Transverse colon (tissue), 4 donors: ENCODE measurements at regions not wholly inside any gene's neighbourhood (a gene's known extent, or its start where the extent isn't known, plus 50 kb on each side); places are given as distances from the start of the nearest gene placed in this dataset.

Experiments used
- EP300 ChIP-seq: sonication (generic); formaldehyde crosslinking; IDR thresholded peaks from one replicate; pipeline ENCODE4 v1.6.1; 2017; ENCODE audit warnings: antibody characterized with exemption, low read depth
- POLR2AphosphoS5 ChIP-seq, 3 donors: sonication (generic); formaldehyde crosslinking; IDR thresholded peaks; one replicate each; pipeline ENCODE4 v1.6.1; 2016; ENCODE audit warnings: antibody characterized with exemption in 3 of 3
- TF ChIP-seq, protein P1 (sequence below), 5 experiments: fragments of 200-600 bp in 3 of 5; fragments of 450-650 bp in 2 of 5; sonication (generic) in 3 of 5; IDR thresholded peaks; 1 replicate in 2 of 5; 2 replicates in 3 of 5; pipeline ENCODE4 v1.5.1; 2016 to 2017; ENCODE audit warnings: antibody characterized with exemption in 5 of 5, inconsistent platforms in 3 of 5, mild to moderate bottlenecking in 2 of 5, moderate library complexity in 1 of 5

DNA sequence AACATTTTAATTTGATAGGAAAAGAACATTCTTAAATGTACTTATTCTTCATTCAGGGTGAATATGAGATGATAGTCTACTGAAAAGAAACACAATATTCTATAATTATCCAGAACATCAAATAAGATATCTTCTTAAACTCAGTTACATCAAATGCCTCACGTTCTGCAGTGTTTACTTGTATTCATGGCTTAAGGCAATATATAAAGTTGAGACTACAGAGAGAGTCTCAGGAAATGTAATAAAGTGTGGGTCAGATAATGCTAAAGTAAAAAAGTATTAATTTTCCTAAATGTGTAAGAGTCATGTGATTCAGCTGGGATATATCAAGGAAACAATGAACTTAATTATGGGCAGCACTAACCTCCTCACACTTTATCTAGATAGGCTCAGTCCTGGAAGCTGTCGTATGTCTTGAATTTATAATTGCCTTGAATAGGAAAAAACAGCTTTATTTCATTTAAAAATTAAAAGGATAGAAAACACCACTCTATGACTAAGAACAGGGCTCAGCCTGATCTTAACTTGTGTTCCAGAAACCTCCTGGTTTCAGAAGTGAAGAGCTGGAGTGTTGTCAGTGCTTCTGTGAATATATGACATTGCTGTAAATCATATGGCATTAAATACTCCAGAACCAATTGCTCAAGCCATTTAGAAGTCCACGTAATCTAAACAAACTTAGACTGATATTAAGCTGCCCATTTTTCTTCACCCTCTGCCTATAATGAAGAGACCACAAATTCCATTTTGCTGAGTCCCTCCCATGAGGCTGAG is 240.2 kb downstream of the FSIP2 start:
- TF ChIP-seq, protein P1, sequence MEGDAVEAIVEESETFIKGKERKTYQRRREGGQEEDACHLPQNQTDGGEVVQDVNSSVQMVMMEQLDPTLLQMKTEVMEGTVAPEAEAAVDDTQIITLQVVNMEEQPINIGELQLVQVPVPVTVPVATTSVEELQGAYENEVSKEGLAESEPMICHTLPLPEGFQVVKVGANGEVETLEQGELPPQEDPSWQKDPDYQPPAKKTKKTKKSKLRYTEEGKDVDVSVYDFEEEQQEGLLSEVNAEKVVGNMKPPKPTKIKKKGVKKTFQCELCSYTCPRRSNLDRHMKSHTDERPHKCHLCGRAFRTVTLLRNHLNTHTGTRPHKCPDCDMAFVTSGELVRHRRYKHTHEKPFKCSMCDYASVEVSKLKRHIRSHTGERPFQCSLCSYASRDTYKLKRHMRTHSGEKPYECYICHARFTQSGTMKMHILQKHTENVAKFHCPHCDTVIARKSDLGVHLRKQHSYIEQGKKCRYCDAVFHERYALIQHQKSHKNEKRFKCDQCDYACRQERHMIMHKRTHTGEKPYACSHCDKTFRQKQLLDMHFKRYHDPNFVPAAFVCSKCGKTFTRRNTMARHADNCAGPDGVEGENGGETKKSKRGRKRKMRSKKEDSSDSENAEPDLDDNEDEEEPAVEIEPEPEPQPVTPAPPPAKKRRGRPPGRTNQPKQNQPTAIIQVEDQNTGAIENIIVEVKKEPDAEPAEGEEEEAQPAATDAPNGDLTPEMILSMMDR (IDR thresholded peaks at IDR 0.05) = no peak
- TF ChIP-seq POLR2AphosphoS5 (IDR thresholded peaks at IDR 0.05) (no peak), EP300 (no peak)
